Activated CD8-positive, alpha-beta T cell treated with anti-CD3 and anti-CD28 coated beads for 36 hours (primary cell): ENCODE measurements at regions not wholly inside any gene's neighbourhood (a gene's known extent, or its start where the extent isn't known, plus 50 kb on each side); places are given as distances from the start of the nearest gene placed in this dataset. TPM values are rescaled to one million over a fixed set of nuclear protein-coding genes. Genes with fewer than 3 reads are reported as not detected.
A peak's percentile ranks its signal among the peaks of the same experiment; 100 is the strongest.

ENCODE experiments used
- ATAC-seq: fragments of 200-7000 bp; cut with Tn5 transposase; one replicate; pipeline ENCODE4 v1.10.0; 2021; ENCODE audit warnings: mild to moderate bottlenecking, moderate library complexity
- CTCF ChIA-PET: fragments of 350-600 bp; sonication (Branson Sonifier 250); formaldehyde crosslinking; loops from one replicate; lab custom pipeline; 2021; ENCODE audit warnings: antibody characterized with exemption; lab: Charles Lee
- POLR2A ChIA-PET: fragments of 350-600 bp; sonication (Branson Sonifier 250); formaldehyde crosslinking; loops from one replicate; lab custom pipeline; 2021; ENCODE audit warnings: antibody characterized with exemption; lab: Charles Lee
- DNase-seq: peaks from one replicate; pipeline ENCODE4 v3.0.0-alpha.2; 2020
- H3K27ac Mint-ChIP-seq: one replicate; pipeline ENCODE4 v1.8.0; 2021; ENCODE audit warnings: mild to moderate bottlenecking, mixed read lengths
- H3K27me3 Mint-ChIP-seq: one replicate; pipeline ENCODE4 v1.8.0; 2021; ENCODE audit warnings: mixed read lengths
- H3K36me3 Mint-ChIP-seq: one replicate; pipeline ENCODE4 v1.8.0; 2021; ENCODE audit warnings: low read depth, mixed read lengths
- H3K4me1 Mint-ChIP-seq: one replicate; pipeline ENCODE4 v1.8.0; 2021; ENCODE audit warnings: low read depth, mixed read lengths
- H3K4me3 Mint-ChIP-seq: one replicate; pipeline ENCODE4 v1.8.0; 2021; ENCODE audit warnings: mild to moderate bottlenecking, moderate library complexity, mixed read lengths
- H3K9me3 Mint-ChIP-seq: one replicate; pipeline ENCODE4 v1.8.0; 2021; ENCODE audit warnings: mixed read lengths
- CTCF ChIP-seq: fragments of 200-600 bp; IDR thresholded peaks from one replicate; pipeline ENCODE4 v1.8.0; 2022; ENCODE audit warnings: antibody characterized with exemption, mild to moderate bottlenecking
- intact Hi-C: fragments of 100-400 bp; cut with micrococcal nuclease; formaldehyde crosslinking; loops from one replicate; pipeline ENCODE4 v1.10.0; 2022
- microRNA-seq: library from miRNA; unstranded; fragments of <30 nt; microRNA quantifications from one replicate; pipeline ENCODE4 v1.2.0, GENCODE V29; 2022; ENCODE audit warnings: borderline microRNAs expressed, borderline replicate concordance

DNA sequence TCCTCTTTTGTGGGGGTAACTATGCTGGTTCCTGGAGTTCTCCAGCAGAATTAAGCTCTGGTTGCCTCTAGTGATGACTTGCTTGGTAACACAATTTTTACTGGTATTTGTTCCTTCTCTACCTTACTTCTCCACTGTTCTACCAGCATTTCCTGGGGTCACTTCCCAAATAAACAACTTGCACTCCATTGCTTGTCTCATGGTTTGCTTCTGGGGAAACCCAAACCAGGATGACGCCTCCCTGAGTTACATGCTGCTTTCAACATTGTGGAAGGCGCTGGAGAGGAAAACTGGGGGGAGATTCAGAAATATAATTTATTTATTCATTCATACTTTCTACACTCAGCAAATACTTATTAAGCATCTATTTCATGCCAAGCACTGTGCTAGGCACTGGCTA lies 55.3 kb upstream of the AK4 start:
- POLR2A ChIA-PET: no interaction called here
- intact Hi-C loops: no loop called here
- no peaks in the 10 kb centered on the region for H3K4me1 Mint-ChIP-seq
- TF ChIP-seq CTCF: no peak
- ATAC-seq: no peak
- no peak overlapping the region for H3K27ac Mint-ChIP-seq
- DNase-seq: no peak
- H3K27me3 Mint-ChIP-seq: peaks cover 5% of the 10 kb centered on the region
- no peak overlapping the region for H3K4me3 Mint-ChIP-seq
- H3K9me3 Mint-ChIP-seq: peaks cover 3% of the 10 kb centered on the region
- CTCF ChIA-PET: no interaction called here
- no peaks in the 10 kb centered on the region for H3K36me3 Mint-ChIP-seq

GRCh38 chr1:65097076-65097475 lies 50.9 kb upstream of the AK4 start:
- Mint-ChIP-seq H3K9me3 (peaks cover 5% of the 10 kb centered on the region), H3K4me3 (no peak overlapping the region), H3K27ac (no peak overlapping the region), H3K4me1 (no peaks in the 10 kb centered on the region), H3K36me3 (no peaks in the 10 kb centered on the region), H3K27me3 (peaks cover 5% of the 10 kb centered on the region)
- POLR2A ChIA-PET: no interaction called here
- CTCF ChIA-PET: no interaction called here
- intact Hi-C loops: no loop called here
- DNase-seq: no peak
- TF ChIP-seq CTCF: no peak
- ATAC-seq: no peak

Small RNA genes lying in the stretch of these regions (microRNA-seq; reads per million reads assigned to microRNA genes)
- gene MIR101-1 (27.2 reads per million, percentile 51 among the genes with 10 or more reads in this experiment), gene MIR3671 (not detected)
